B cell (primary cell): ENCODE measurements at regions not wholly inside any gene's neighbourhood (a gene's known extent, or its start where the extent isn't known, plus 50 kb on each side); places are given as distances from the start of the nearest gene placed in this dataset.

ENCODE experiments used
- ATAC-seq: fragments of 200-7000 bp; cut with Tn5 transposase; one replicate; pipeline ENCODE4 v1.10.0; 2021; ENCODE audit warnings: low read depth, mild to moderate bottlenecking, moderate number of reproducible peaks, moderate library complexity
- CTCF ChIA-PET: fragments of 350-600 bp; sonication (Branson Sonifier 250); formaldehyde crosslinking; loops from one replicate; lab custom pipeline; 2021; ENCODE audit warnings: antibody characterized with exemption, inconsistent platforms; lab: Charles Lee
- POLR2A ChIA-PET: fragments of 350-600 bp; sonication (Branson Sonifier 250); formaldehyde crosslinking; loops from one replicate; lab custom pipeline; 2021; ENCODE audit warnings: antibody characterized with exemption; lab: Charles Lee
- DNase-seq: peaks from one replicate; pipeline ENCODE4 v3.0.0; 2013
- H2AFZ ChIP-seq: 2 replicates; pipeline ENCODE4 v1.6.1; 2012; ENCODE audit warnings: mild to moderate bottlenecking, low read depth, low read length; ENCODE audit not compliant: insufficient read depth, poor library complexity, severe bottlenecking
- H3K27ac ChIP-seq, 2 donors: 1 replicate in 1 of 2; 2 replicates in 1 of 2; pipeline ENCODE4 v1.5.1; 2012 to 2013; ENCODE audit warnings: low read length in 2 of 2, mild to moderate bottlenecking in 2 of 2, moderate library complexity in 1 of 2
- H3K27me3 ChIP-seq, 4 experiments: fragments of 200-600 bp in 1 of 4; sonication (generic) in 1 of 4; replicated peaks in 1 of 4; 1 replicate in 2 of 4; 2 replicates in 2 of 4; pipeline versions ENCODE4 v1.6.1 to v1.7.0; 2013 to 2016; ENCODE audit warnings: low read length in 3 of 4, mild to moderate bottlenecking in 2 of 4, mixed read lengths in 1 of 4, moderate library complexity in 1 of 4; ENCODE audit not compliant: insufficient read depth in 4 of 4, control insufficient read depth in 3 of 4; ENCODE audit errors: control extremely low read depth in 1 of 4
- H3K36me3 ChIP-seq, 2 experiments: replicated peaks in 1 of 2; 1 replicate in 1 of 2; 2 replicates in 1 of 2; pipeline versions ENCODE4 v1.6.1 to v1.7.1; 2013; ENCODE audit warnings: low read length in 1 of 2; ENCODE audit not compliant: insufficient read depth in 2 of 2, control insufficient read depth in 1 of 2; ENCODE audit errors: control extremely low read depth in 1 of 2, extremely low read depth in 1 of 2
- H3K4me1 ChIP-seq, 2 donors: fragments of 200-600 bp in 1 of 2; sonication (generic) in 1 of 2; 1 replicate in 1 of 2; 2 replicates in 1 of 2; pipeline versions ENCODE4 v1.5.1 to v1.6.1; 2013 to 2017; ENCODE audit warnings: low read length in 2 of 2; ENCODE audit not compliant: control insufficient read depth in 2 of 2, insufficient read depth in 2 of 2
- H3K4me2 ChIP-seq: replicated peaks from 2 replicates; pipeline ENCODE3; 2012; ENCODE audit warnings: mild to moderate bottlenecking, low read depth, low read length; ENCODE audit not compliant: poor library complexity, severe bottlenecking
- H3K4me3 ChIP-seq, 5 experiments: fragments of 200-600 bp in 1 of 5; sonication (generic) in 1 of 5; 1 replicate in 3 of 5; 2 replicates in 2 of 5; pipeline versions ENCODE4 v1.5.1 to v1.7.0; 2011 to 2016; ENCODE audit warnings: low read length in 4 of 5, mild to moderate bottlenecking in 4 of 5, low read depth in 2 of 5, control low read depth in 1 of 5, moderate library complexity in 1 of 5; ENCODE audit not compliant: insufficient read depth in 1 of 5; ENCODE audit errors: control extremely low read depth in 1 of 5, extremely low read depth in 1 of 5
- H3K79me2 ChIP-seq: fragments of 200-600 bp; sonication (generic); one replicate; pipeline ENCODE4 v1.6.0; 2016; ENCODE audit warnings: low read length; ENCODE audit not compliant: control insufficient read depth, insufficient read depth
- H3K9ac ChIP-seq: fragments of 200-600 bp; sonication (generic); 2 replicates; pipeline ENCODE4 v1.6.1; 2017; ENCODE audit warnings: mild to moderate bottlenecking, low read length, moderate library complexity
- H3K9me3 ChIP-seq, 3 donors: one replicate each; pipeline versions ENCODE4 v1.6.1 to v1.7.1; 2013; ENCODE audit warnings: low read length in 2 of 3; ENCODE audit not compliant: control insufficient read depth in 2 of 3, insufficient read depth in 1 of 3; ENCODE audit errors: control extremely low read depth in 1 of 3
- H4K20me1 ChIP-seq: 2 replicates; pipeline ENCODE4 v1.6.0; 2012; ENCODE audit warnings: mild to moderate bottlenecking, low read length; ENCODE audit not compliant: insufficient read depth, control insufficient read depth, poor library complexity, severe bottlenecking
- H3K27ac Mint-ChIP-seq: one replicate; pipeline ENCODE4 v1.8.0; 2021; ENCODE audit warnings: mixed read lengths
- H3K27me3 Mint-ChIP-seq: one replicate; pipeline ENCODE4 v1.8.0; 2021; ENCODE audit warnings: mixed read lengths
- H3K4me1 Mint-ChIP-seq: one replicate; pipeline ENCODE4 v1.8.0; 2021; ENCODE audit warnings: mixed read lengths
- H3K4me3 Mint-ChIP-seq: one replicate; pipeline ENCODE4 v1.8.0; 2021; ENCODE audit warnings: mixed read lengths
- H3K9me3 Mint-ChIP-seq: one replicate; pipeline ENCODE4 v1.8.0; 2022; ENCODE audit warnings: mixed read lengths; ENCODE audit not compliant: insufficient read depth
- EZH2 ChIP-seq: IDR thresholded peaks from 2 replicates; pipeline ENCODE4 v1.6.1; 2012; ENCODE audit warnings: borderline replicate concordance, low read depth, mild to moderate bottlenecking, moderate library complexity, low read length; ENCODE audit not compliant: insufficient read depth, poor library complexity, severe bottlenecking
- WGBS: methylation state at CpG from one replicate; pipeline ENCODE4 v1.1.5; 2013; ENCODE audit warnings: missing lambda C conversion rate; ENCODE audit not compliant: insufficient coverage; 5-methylcytosine and 5-hydroxymethylcytosine counted together
- intact Hi-C: fragments of 100-400 bp; cut with micrococcal nuclease; formaldehyde crosslinking; loops from one replicate; pipeline ENCODE4 v1.10.0; 2022
- TF ChIP-seq, protein P1 (sequence below): fragments of 200-600 bp; IDR thresholded peaks from one replicate; pipeline ENCODE4 v1.8.0; 2022; ENCODE audit warnings: antibody characterized with exemption, mild to moderate bottlenecking

DNA sequence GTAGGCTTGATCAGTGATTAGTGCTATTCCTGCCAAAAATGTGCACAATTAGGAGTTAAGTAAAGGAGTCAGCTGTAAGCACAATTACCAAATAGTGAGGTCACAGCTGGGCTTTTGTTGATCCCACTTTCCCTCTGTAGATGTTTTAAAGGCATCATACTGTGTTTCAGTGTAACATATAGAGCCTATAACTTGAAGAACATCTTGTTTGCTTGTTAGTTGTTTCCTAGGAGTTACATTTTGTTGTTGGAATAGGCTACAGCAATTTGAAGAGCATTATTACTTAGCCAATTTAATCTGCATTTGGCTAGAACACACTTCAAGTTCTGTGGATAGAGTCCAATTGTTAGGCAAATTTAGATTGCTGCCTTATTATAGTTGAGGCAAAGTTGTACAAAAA lies 210.7 kb upstream of the MAD2L1 start:
- H3K4me3 Mint-ChIP-seq = no peak overlapping the region
- Histone ChIP-seq H3K4me2 (no peak overlapping the region), H3K4me3 (no peak overlapping the region), H3K9ac (no peak overlapping the region), H2AFZ (no peak overlapping the region), H4K20me1 (no peaks in the 10 kb centered on the region), H3K4me1 (no peaks in the 10 kb centered on the region), H3K27me3 (no peaks in the 10 kb centered on the region), H3K36me3 (no peaks in the 10 kb centered on the region), H3K27ac (no peak overlapping the region), H3K79me2 (no peaks in the 10 kb centered on the region), H3K9me3 (no peaks in the 10 kb centered on the region)
- TF ChIP-seq EZH2 = no peak
- TF ChIP-seq, protein P1, sequence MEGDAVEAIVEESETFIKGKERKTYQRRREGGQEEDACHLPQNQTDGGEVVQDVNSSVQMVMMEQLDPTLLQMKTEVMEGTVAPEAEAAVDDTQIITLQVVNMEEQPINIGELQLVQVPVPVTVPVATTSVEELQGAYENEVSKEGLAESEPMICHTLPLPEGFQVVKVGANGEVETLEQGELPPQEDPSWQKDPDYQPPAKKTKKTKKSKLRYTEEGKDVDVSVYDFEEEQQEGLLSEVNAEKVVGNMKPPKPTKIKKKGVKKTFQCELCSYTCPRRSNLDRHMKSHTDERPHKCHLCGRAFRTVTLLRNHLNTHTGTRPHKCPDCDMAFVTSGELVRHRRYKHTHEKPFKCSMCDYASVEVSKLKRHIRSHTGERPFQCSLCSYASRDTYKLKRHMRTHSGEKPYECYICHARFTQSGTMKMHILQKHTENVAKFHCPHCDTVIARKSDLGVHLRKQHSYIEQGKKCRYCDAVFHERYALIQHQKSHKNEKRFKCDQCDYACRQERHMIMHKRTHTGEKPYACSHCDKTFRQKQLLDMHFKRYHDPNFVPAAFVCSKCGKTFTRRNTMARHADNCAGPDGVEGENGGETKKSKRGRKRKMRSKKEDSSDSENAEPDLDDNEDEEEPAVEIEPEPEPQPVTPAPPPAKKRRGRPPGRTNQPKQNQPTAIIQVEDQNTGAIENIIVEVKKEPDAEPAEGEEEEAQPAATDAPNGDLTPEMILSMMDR = no peak
- ATAC-seq (no peak), DNase-seq (no peak)
- POLR2A ChIA-PET = no interaction called here
- no peaks in the 10 kb centered on the region for H3K4me1 Mint-ChIP-seq
- CTCF ChIA-PET = no interaction called here
- H3K9me3 Mint-ChIP-seq = no peaks in the 10 kb centered on the region
- no peak overlapping the region for H3K27ac Mint-ChIP-seq
- intact Hi-C loops = no loop called here
- no peaks in the 10 kb centered on the region for H3K27me3 Mint-ChIP-seq

DNA sequence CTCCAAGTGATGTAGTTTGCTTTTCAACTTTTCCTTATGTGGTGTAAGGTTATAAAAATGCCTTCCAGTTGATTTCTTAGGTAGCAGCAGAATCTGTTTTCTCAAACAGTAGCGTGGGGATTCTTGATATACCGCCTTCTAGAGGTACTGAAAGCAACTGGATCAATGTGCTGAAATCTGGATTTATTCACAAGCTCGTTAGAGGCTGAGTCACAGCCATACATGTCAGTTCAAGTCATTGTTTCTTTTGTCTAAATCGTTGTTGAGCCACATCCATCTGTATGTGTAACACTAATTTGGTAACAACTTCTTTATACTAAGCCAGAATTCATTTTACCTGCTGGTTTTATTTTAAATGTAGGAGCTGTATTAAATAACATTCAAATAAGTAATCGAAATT lies 200.0 kb upstream of the MAD2L1 start:
- TF ChIP-seq, protein P1 = no peak
- TF ChIP-seq EZH2 = no peak

More for the DNA sequence above, 200.0 kb upstream of the MAD2L1 start:
- Histone ChIP-seq H3K36me3 (no peaks in the 10 kb centered on the region), H3K4me1 (no peaks in the 10 kb centered on the region), H3K4me2 (no peak overlapping the region), H3K27me3 (no peaks in the 10 kb centered on the region), H3K79me2 (no peaks in the 10 kb centered on the region), H3K9ac (no peak overlapping the region), H2AFZ (no peak overlapping the region), H3K27ac (no peak overlapping the region), H3K4me3 (no peak overlapping the region), H3K9me3 (no peaks in the 10 kb centered on the region), H4K20me1 (no peaks in the 10 kb centered on the region)
- intact Hi-C loops = no loop called here
- ChIA-PET POLR2A (no interaction called here), CTCF (no interaction called here)
- H3K4me1 Mint-ChIP-seq = no peaks in the 10 kb centered on the region
- no peak overlapping the region for H3K27ac Mint-ChIP-seq
- H3K27me3 Mint-ChIP-seq = no peaks in the 10 kb centered on the region
- 75% methylated on average over 3 of the region's 5 CpGs for WGBS
- DNase-seq = no peak
- no peak for ATAC-seq
- peaks cover 1% of the 10 kb centered on the region for H3K9me3 Mint-ChIP-seq
- no peak overlapping the region for H3K4me3 Mint-ChIP-seq
